ENCODE measurements at regions not wholly inside any gene's neighbourhood (a gene's known extent, or its start where the extent isn't known, plus 50 kb on each side); places are given as distances from the start of the nearest gene placed in this dataset.

DNA sequence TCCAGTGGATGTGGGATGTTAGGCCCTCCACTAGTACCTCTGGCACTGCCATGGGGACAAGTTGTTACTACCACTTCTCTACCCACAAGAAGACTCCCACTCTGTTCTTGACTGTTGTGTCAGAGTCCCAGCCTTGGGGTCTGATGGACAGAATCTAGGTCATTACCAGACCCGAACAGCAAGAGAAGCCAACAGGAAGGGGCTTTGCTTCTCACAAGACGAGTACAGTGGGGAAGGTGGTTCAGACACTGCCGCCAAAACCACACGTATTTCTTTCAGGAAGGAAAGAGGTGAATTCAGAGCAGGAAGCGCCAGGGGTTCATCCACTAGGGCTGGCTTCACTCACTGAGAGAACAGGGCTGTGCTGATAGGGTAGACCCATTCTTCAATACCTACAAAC lies 161.3 kb upstream of the KIT start:
- no peak for DNase-seq

DNA sequence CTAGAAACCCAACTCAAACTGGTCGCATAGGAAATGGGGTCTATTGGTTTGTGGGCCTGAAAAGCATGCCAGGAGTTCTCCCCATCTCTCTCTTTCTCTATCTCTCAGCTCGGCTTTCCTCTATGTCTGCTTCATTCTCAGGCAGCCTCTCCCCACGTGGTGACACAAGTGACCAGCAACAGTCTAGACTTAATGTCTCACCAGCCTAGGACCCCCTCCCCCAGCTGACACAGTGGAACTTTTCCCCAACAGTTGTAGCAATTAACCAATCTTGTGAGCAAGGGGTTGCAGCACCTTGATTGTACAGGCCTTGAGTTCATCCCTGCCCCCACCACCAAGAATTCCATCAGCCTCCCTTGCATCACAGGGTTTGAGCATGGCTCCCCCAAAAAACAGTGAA lies 159.8 kb upstream of the KIT start:
- DNase-seq, result no peak

GRCh38 chr4:54498661-54499111 lies 159.1 kb upstream of the KIT start:
- no peak for DNase-seq

- DNase-seq, result no peak
These were observed 158.3 kb upstream of the KIT start for GRCh38 chr4:54499308-54500074.

DNA sequence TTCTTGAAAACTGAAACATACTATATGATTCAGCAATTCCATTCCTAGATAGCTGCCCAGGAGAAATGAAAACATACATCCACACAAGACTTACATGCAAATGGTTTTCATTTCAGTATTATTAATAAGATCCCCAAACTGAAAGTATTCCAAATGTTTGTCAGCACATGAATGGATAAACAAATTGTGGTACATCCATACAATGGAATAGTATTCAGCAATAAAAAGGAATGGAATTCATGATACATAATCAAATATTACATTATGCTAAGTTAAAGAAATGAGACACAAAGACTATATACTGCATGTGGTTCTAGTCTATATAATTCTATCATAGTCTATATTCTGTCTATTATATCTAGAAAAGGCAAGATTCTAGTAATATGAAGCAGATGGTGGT lies 152.4 kb upstream of the KIT start:
- no peak for DNase-seq

- no peak for DNase-seq
These were observed 151.8 kb upstream of the KIT start for GRCh38 chr4:54505996-54506395.

- no peak for DNase-seq
These were observed 148.7 kb upstream of the KIT start for GRCh38 chr4:54509057-54509456.

DNA sequence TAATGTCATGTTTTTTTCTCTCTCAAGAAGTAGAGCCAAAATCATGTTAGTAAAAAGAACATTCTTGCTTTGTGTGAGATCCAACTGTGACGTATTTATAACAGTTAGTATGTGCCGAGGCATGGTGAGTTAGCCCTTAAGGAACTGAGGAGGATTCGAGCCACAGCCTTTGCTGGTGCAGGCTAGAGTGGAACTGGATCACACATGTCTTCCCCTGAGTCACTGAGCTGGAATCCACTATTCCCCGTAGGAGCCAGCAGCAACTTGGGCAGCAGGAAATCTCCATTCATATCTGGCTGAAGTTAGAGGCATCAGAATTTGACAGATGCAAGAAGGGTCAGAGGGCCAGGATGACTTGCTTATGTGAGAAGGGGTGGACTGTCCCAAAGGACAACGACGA lies 144.6 kb upstream of the KIT start:
- peak; percentile 32 for DNase-seq

GRCh38 chr4:54513741-54514140 lies 144.0 kb upstream of the KIT start:
- DNase-seq, result no peak

GRCh38 chr4:54516556-54517215 lies 141.1 kb upstream of the KIT start:
- no peak for DNase-seq

DNA sequence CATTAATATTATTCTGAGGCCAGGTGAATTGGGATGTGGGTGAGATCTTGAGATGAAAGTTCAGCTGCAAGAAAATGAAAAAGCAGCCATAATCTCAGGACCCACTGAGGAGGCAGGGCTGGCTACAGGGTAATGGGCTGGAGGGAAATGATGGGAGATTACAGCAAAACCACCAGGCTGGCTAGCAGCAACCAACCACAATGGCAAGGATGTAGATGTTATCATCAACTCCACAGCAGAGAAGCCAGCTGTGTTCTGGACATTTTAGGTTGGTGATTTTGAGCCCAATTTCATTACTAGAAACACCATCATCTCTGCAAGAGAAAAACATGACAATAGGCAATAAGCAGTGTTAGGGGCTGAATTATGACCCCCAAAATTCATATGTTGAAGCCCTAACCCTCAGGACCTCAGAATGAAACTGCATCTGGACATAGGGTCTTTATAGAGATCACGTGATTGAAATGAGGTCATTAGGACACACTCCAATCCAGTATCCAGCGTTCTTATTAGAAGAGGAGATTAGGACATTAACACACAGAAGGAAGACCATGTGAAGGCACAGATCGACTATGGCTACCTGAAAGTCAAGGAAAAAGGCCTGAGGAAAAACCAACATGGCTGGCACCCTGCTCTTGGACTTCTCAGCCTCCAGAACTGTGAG lies 139.8 kb upstream of the KIT start:
- DNase-seq, result no peak

DNA sequence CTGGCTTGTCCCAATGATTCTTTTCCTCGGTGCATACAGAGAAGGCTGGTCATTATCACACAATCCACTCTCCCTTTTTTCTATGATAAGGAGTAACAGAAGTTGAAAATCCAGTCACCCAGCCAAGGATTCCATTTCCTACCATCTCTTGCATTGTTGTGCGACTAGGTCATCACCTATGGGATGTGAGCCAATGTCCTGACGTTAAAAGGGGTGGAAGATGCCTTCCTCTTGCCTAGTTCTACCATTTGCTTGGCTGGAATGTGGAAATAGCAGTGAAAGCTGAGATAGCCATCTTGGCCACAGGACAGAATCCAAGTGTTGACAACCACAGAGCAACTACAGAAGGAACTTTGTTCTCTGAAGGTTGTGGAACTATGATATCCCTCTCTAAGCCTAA lies 132.2 kb upstream of the KIT start:
- DNase-seq, result no peak

- no peak for DNase-seq
These were observed 131.2 kb upstream of the KIT start for GRCh38 chr4:54526560-54526959.

DNA sequence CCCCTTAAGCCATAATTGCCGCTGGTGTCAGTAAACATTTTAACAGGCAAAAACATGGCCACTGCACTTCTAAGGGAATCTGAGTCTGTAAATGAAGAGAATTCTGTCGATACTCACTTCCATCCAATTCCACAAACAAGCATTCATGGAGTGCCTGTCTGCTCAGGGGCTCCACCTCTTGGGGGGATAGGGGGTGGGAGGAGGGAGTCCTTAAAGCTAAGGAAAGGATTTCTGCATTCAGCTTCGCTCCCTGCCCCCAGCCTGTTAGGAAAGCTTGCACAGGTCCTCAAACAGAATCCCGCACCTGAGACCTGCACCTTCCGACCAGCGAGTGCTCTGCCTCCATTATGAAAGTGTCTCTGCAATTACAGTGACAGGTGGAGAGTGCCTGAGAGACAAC lies 130.2 kb upstream of the KIT start:
- no peak for DNase-seq

DNA sequence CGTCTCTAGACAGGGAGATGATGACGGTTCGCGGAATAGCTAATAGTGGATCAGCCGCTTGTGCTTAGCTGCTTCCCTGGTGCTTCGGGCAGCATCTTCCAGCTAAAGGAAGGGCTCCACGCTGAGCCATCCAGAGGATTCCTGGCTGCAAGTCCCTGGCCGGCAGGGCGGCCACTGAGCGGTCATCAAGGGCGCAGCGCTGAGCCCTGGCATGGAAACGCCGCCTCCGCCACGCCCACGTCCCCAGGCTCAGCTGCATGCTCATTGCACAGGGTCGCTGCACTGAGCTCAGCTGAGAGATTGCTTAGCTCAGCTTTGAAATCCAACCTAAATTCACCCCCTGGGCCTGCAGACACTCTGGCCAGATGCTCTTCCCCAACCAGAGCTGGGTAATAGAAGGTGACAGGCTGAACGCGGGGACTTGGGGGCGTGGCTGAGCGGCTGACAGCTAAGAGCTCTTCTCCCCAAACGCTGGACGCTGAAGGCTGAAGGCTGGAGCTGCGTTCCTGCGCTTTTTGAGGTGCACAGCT lies 118.2 kb upstream of the KIT start:
- DNase-seq, result peak; percentile 65

- no peak for DNase-seq
These were observed 116.8 kb upstream of the KIT start for GRCh38 chr4:54540931-54541330.

DNA sequence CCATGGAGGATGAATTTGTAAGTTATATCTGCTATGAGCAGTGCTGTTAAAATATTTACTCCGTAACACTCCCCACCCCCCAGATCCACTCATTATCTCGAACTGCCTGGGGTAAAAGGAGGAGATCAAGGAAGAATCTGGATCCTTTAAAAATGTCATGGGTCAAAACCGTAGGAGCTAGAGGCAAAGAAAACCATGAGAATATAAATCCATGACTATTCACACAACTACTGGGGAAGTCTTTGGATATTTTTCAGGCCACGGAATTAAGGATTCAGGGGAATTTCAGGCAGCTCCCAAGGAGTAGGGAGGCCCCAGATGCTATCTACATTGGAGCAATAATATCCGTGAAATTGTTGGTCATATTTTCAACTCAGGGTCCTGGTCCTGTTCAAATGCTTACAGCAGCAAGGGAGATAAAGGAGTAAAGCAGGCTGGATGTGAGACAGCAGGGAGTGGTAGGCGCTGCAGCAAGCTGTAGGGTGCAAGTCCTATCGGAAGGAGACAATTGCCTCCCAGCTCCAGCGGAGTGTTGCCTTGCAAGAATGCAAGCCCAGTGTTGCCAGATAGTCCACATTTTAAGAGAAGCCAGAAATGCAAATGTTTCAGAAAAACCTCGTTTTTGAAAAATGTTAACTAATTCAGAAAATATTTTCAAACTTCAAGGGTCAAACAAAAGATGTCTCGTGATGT lies 116.2 kb upstream of the KIT start:
- no peak for DNase-seq

- DNase-seq, result no peak
These were observed 115.7 kb upstream of the KIT start for GRCh38 chr4:54542119-54542438.

DNA sequence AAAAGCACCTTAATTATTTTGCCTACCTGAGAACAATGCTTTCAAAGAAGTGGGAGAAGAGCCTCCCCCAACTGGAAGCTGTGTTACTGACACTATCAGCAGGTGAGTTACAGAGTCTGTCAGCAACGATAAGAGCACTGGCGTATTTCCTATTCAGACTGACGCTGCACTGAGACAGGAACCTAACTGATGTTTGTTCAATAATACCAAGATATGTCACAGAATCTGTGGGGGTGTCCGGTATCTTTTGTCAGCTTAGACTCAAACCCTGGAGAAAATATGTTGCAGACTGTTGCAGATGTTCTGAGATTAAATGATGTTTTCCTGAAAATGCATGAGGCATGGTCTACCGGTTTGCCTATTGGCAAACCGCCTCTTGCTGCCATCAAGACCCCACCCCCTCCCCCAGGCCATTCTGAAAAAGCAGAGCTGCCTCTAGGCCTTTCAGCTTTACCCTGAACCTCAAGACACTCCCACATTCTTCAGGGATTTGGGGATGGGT lies 115.2 kb upstream of the KIT start:
- DNase-seq, result no peak

- no peak for DNase-seq
These were observed 114.5 kb upstream of the KIT start for GRCh38 chr4:54543088-54543795.

DNA sequence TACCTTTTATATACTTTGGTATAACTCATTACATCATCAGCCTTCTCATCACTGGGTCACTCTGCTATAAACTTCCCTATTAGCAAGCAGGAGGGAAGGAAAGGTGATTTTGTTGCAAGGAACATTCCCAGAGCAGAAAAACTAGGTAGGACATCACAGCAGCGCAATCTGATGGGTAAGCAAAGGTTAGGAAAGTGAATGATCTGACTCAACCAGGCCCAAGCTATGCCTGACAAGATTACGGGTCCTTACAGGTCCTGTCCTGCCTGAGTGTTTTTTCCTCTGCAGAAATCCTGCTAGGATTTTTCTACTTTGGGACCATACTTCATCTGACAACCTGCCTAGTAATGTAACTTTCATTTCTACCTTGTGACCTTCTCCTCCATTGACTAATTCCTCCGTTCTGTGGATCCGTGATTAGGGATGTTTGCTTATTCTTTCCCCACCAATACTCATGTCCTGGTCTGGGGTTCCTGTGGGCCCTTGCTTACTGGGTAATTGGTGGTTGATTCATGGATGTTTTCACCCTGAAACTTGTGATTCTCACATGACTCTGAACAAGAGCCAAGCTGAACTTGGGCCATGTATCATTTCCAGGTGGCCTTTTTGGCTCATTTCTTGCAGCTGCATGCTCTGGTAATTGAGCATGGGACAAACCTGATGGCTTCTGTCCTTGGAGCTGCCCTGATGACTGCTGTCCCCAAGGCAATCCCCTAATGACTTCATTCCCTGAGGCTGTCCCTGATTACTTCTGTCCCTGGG lies 111.9 kb upstream of the KIT start:
- DNase-seq, result no peak

Measured in right hindlimb (tissue), 1 donor.